GM19328 (cell line): ENCODE measurements at regions not wholly inside any gene's neighbourhood (a gene's known extent, or its start where the extent isn't known, plus 50 kb on each side); places are given as distances from the start of the nearest gene placed in this dataset.

Experiments
- ATAC-seq: cut with Tn5 transposase; IDR thresholded peaks from one replicate; pipeline ENCODE4 v1.9.1; 2021; ENCODE audit warnings: mild to moderate bottlenecking, moderate library complexity; ENCODE audit not compliant: unreplicated experiment

DNA sequence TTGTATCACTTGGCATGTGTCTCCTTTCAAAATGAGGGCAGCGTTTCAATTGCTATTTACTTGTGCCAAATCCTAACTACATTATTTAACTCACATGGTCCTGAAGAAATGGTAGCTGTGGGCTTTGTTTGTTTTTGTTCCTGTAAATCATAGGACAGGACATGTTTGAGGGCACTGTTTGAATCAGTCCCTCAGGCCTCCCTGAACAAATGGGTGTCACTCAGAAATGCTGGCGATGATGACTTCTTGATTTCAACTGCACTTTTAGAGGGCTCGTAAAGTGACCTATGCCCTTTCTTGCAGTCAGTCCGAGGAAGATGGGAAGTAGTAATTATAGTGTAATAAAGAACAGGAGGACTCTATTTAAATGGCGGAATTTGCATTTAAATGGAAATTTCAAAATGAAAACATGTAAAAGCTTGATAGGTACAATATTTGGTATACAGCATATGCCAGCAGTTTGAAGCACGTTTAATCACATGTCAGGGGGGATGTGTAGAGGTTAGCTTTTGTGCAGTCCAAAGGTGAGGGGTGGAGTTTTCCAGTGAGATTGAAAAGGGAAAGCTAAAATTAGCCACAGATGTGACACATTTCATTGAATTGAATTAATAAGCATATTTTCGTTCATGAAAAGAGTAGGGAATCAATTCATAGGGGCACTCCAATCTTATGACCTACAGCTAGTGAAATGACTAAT lies 1958.7 kb upstream of the IGFBP7 start:
- no peak for ATAC-seq

DNA sequence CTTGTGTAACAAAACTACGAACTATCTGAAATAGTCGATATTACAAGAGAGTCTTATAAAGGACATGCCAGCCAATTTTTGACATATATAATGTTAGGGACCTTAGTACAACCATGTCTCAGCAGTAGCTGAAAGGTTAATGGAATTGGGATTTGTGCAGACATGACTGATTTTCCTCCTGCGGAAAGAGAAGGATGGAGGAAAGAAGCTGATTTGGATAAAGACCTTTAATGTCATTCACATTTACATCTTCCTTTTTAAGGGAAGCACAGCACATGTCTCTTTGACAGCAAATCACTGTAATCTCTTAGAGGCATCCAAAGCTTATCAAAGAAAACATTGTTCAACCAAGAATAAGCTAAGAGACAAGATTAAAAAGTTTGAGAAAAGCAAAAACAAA lies 1976.2 kb upstream of the IGFBP7 start:
- ATAC-seq, result no peak

DNA sequence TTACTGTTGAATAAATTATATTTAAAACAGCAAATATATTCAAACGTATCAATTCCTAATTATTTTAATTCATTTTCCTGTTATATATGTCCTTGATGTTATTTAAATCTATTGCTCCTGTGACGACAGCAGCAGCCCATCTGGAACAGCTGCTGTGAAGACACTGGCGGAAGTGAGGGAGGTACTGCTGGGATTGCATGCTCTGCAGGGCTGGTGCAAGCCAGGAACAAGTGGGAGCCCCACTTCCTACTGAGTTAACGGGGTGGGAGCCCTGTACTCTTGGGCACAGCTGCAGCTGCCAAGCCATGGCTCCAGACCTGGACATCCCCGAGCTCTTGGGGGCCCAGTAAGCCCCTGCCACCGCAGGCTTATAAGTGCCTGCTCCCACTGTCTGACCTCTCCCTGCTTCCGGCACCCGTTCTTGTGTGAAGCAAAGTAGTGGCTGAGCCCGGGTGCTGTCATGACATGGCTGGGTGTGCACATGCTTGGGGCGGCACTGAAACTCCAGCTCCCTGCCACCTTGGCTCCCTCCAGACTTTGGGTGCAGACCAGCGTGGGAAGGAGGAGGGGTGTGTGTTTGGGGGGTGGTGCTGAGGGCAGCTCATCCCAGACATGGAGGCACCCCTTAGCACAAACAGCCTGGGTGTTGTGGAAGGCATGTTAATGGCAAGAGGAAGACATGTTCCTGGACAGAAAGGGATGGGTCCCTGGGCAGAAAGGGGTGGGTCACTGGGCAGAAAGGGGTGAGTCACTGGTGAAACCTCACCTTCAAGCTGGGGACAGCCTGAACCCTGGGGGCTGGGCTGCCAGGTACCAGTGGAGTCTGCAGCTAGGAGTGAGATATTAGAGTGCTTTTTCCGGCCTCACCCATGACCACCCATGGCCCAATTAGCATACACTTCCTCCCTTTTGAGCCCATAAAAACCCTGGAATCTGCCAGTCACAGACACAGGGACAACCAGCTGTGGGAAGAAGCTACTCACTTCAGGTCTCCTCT lies 1981.3 kb upstream of the IGFBP7 start:
- ATAC-seq, result no peak

DNA sequence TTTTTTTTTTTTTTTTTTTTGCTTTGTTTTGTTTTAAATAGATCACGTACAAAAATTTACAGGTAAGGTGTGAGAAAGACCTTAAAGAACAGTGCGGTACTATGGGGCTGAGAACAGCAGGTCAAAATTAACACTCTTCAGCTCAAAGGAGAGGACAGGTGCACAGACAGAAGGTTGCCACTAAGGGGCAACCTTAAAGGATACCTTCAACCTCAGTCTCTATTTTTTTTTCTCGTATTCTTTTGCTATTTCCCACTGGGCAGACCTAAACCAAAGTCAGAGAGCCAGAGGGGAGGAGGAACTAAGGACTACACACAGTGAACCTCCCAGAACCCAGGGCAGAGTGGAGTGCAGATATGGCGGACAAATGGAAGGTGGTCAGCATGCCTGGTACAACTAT lies 1984.3 kb upstream of the IGFBP7 start:
- ATAC-seq, result no peak

DNA sequence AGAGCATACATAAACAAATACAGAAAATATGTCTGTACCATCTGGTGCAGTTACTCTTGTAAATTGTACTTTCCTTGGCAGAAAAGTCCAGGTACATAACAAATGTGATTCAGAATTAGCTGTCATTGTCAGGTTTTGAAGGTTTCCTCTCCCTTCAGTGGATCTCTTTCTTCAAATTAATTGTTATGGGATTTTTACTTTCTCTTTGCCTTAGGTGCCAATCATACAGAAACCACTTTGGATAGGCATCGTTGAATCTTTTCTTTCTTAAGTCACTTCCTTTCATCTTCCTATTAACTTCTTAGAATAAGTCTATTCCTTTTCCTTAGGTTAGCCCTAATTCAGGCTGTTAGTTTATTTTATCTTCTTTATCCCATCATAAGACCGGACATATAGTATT lies 1992.1 kb upstream of the IGFBP7 start:
- ATAC-seq, result no peak

DNA sequence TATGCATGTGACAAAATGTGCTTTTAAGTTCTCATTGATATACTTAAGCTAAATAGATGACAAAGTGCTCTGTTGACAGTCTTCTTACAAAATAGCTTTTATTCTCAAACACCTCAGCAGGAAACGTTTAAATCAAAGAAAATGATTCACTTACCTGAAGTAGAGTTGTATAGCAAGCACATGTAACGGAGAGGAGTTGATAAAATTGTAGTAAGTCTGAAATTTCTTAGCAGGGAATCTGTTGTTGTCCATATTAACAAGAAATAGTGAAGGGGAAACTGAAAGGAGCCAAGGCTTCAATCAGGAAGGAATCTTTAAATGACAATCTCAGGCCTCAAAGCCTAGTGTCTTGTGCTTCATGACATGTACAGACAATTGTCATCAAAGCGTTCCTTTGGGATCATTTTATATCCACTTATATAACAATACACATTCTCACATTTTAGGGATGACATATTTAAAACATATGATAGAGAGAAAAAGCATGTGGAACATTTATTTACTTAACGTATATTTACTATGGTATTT lies 2010.2 kb upstream of the IGFBP7 start:
- ATAC-seq, result no peak

DNA sequence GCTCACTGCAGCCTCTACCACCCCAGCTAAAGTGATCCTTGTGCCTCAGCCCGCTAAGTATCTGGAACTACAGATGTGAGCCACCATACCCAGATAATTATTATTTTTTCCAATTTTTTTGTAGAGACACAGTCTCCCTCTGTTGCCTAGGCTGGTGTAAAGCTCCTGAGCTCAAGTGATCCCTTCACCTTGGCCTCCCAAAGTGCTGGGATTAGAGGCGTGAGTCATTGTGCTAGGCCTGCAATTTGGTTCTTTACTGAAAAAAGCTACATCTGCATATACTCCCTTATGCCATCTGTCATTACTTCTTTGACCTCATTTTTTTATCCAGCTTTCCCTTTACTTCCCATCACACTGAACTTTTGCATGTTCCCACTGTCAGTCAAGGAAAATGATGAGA lies 2012.4 kb upstream of the IGFBP7 start:
- no peak for ATAC-seq

DNA sequence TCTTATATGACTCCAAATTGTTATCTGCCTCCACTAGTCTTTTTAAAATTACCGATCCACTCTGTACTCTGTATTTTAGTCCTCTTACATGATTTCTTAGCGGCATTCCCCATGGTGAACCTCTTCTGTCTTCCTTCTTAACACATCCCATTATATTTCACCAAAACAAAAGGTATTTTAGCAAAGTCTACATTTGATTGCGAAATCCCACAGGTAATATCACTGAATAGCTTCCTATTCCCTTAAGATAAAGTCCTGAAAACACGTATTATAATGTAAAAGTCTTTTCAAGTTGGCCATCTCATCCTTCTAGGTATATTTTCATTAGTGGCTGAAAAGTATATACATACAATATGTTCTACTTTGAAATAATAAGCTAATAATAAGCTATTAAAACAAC lies 2016.0 kb upstream of the IGFBP7 start:
- no peak for ATAC-seq

DNA sequence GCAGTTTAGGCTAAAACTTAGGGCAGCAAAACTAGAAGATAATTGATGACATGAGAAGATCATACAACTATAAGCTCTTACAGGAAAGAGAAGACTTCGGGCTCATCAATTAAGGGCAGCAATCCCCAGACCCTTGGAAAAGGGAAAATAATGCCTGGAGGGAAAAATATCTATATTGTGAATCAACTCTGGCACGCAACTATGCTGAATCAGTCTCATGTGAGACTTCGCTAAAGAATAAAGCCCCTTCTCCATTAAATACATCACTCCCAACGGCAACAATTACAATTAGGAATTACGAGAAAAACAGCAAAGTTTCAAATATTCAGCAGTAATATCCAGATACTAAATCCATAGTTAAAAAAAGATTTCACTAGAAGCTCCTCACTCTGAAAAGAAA lies 2016.8 kb upstream of the IGFBP7 start:
- ATAC-seq, result no peak

DNA sequence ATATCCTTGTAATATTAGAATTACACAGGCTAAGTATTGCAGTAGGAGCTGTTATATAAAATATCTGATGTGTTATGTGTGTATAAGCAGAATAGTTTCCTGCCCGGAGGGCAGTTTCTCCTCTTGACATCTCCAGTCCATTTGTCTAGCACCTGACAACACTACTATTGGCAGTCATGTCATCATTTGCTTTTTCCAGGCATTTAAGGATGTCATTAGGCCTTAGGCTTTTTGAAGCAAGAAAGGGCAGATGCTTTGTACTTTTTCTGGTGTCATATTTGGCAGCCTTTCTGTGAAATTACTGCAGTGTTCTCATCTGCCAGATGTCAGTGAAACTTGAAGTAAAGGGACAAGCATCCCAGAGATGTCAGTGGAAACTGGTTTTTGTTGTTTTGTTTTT lies 2017.6 kb upstream of the IGFBP7 start:
- ATAC-seq, result no peak

DNA sequence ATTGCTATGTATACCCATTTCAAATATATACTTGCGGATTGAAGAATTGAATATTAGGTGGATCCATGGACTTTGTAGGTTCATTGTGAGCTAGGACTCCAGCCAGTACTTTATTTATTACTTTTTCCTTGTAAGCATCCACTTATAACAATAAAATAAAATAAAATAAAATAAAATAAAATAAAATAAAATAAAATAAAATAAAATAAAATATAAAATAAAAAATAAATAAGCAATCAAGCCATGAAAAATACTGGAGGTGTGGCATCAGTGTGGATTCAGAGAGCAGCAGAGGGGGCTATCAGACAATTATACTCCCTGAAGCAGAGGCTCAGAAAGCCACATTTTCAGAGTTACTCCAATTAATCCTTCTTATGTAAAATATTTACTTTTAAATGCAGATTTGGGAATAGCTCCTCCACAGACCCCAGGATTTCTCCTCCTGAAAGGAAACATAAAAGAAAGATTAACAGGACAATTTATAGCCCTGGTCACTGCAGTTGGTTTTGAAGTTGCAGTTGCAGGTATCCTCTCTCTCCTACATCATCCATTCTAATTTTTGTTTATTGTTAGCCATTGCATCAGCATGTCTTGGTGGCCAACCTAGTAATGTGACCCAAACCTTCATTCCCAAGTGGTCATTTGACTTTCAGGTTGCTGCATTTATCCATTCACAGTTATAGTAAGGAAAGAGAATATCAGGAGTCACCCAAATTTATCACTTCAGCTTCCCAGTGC lies 2025.2 kb upstream of the IGFBP7 start:
- no peak for ATAC-seq

DNA sequence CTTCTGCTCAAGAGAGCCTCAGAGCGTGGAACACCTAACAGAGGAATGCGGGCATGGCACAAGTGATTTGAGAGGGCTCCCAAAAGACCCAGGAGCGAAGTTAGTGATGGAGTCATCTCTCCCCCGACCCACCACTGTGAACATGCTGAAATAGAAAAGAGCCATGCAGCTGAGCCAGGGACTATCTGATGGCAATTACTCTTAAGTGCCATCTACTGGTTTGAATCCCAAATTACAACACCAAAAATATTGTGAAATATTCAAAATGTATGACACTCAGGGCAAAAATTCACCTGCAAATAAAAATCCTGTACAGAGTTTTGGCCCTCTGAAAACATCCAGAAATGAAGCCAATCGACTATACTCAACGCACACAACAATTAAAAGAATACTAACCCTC lies 2038.9 kb upstream of the ADGRL3 start:
- ATAC-seq, result no peak

DNA sequence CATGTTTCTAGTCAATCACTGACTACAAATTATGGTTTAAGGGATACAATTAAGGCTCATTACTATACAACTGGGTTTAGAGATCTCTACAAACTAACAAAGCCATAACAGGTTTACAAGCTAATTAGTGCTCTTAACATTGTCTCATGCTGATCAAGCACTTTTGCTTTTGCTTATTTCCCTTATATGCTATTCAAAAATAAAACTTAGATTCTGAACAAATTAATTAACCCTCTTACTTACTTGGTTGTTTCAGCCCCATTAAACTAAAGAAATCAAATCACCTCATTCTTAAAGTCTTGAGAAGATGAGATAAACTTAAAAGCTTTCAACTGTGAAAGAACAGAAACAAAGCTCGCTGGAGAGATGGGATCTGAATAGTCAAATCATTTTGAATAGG lies 2024.5 kb upstream of the ADGRL3 start:
- ATAC-seq, result no peak

DNA sequence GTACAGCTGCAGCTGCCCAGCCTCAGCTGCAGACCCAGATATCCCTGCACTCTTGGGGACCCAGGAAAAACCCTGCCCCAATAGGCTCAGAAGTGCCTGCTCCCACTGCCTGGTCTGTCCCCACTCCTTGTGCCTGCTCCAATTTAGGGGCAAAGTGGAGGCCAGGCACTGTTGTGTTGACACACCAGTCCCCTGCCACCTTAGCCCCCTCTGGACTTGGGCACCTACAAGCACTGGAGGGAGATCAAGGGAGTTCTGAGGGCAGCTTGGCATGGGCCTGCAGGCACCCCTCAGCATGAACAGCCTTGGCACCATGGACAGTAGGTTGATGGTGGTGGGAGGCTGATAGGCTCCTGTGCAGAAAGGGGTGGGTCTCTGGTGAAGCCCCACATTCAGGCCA lies 2020.8 kb upstream of the ADGRL3 start:
- ATAC-seq, result no peak

DNA sequence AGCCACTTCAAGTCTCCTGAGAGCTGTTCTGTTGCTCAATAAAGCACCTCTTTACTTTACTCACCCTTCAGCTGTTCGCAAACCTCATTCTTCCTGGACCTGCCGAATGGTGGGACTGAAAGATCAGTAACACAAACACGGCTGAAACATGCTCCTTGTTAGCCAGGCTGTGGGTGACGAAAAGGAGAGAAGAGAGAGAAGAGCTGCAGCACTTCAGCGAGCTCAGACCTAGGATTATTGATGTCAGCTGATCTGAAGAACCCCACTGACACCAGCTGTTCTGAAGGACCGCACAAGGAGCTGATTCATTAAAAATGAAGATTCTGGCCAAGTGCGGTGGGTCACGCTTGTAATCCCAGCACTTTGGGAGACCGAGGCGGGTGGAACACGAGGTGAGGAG lies 2020.0 kb upstream of the ADGRL3 start:
- no peak for ATAC-seq

DNA sequence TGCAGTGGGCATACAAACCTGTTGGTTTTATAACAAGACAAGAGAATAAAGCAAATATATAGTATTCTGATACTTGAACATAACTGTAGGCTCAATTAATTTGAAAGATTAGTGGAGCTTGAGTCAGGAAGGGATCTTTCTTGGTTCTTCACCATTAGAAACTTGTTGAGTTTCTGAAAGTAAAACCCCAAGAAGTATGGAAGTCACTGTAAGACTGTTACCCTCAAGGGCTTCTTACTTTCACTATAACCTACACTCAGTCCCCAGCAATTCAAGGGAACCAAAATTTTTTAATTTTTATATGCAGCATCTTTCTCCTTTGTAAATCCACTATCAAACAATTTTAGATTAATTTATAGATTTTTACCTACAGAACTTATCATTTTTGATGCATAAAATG lies 2019.2 kb upstream of the ADGRL3 start:
- ATAC-seq, result no peak

DNA sequence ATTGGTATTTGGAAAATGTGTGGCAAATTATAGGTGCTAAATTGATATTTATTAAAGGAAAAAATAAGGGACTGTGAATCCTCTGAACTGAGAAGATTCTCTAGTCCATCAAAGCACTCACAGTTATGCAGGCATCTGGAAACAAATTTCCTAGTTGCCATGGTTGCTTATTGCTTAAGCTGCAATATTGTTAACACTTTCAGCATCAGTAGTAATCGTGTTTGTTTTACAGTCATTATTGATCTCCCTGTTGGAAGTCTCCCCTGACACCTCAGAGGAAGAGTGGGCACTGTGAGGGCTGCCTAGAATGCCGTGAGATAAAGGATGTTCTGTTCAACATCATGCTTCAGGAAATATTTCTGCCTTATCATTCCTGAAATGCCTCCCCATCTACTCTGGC lies 2004.3 kb upstream of the ADGRL3 start:
- ATAC-seq, result no peak

DNA sequence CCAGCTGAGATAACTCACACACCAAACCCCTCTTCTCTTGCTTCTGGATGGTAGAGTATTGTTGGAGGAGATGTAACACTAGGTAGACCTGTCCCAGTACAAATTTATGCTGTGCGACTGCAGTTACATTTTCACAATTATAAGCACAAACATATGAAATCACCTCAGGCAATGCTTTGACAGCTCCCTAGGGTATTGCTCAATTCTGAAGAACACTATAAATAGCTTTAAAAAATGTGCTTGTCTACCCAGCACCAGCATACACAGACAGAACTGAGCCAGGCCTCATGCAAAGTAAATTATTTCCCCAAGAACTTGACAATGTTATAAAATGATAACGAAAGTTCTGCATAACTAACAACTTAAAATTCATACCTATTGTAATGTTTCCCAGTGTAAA lies 1999.1 kb upstream of the ADGRL3 start:
- ATAC-seq, result no peak

DNA sequence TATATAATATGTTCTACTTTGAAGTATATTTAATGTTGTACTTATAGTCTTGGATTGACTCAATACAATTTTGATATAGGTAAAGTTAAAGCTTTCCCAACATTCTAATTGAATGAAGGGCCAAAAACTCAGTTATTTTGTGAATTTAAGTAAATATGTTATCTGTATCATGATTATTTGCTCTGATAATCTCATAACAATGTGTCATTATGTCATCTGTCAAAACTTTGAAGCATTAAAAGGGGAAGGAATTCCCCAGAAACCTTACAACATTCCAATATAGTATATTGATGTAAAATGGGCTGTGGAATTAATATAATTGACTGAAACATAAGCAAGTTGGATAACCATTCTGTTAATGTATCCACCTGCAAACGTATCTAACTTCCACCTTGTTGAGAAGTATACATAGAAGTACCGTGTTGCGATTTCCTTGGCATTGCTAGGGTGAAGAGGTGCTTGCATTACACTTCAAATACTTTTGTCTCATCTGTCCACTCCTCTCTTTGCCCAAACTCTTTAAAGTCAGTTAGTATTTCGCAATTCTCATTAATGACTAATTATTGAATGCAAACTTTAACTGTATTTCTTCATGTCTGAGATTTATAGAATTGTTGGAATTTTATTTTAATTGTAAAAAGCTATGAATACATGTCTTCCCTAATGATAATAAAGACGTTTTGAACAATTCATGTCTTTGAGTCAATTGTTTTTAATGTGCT lies 1982.1 kb upstream of the ADGRL3 start:
- no peak for ATAC-seq

DNA sequence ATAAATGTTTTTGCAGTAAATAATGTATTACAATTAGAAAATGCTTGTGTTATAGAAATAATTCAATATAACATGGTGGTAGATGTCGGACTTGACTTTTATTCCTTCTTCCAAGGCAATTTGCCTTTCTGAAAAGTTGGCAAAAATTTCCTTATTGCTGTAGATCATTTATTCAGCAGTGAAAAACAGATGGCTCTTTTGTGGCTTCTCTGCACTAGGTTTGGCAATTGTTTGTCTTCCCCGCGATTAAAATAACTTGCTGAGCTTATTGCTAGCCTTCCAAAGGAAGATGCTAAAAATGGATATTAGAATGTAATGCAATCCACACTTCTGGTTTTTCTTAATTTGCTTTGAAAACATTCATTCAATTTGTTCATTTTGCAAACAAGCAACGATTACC lies 1977.9 kb upstream of the ADGRL3 start:
- no peak for ATAC-seq
